Stimulated activated CD8-positive, alpha-beta memory T cell treated with anti-CD3 and anti-CD28 coated beads, Interleukin-2, amount 100 ng/mL, for 48 hours (primary cell): ENCODE measurements at regions not wholly inside any gene's neighbourhood (a gene's known extent, or its start where the extent isn't known, plus 50 kb on each side); places are given as distances from the start of the nearest gene placed in this dataset.
"Not testable (repeated sequence)": the region's sequence is repeated elsewhere in the genome, so short reads cannot be mapped to it uniquely, and the experiment has no call there.

Experiments
- DNase-seq, 2 donors: peaks; one replicate each; pipeline ENCODE4 v3.0.0-alpha.2; 2020; ENCODE audit warnings: low read depth in 2 of 2

DNA sequence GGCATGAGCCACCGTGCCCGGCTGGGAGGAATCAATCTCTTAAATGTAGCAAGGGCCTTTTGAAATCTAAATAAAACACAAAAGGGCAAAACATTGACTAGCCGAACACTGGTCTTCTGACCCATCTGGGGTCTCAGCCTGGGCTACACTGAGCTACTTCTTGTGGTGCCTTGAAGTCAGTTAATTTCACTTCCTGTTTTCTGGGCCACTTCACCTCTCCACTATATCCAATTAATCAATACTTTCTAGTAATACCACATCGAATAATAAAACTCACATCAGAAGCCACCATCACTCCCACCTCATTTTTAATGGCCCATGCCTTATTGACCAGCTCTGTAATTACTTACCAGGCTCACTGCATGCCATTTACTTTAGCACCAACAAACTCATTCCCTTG, 138.0 kb upstream of the SAMSN1 start:
- DNase-seq: no peak

DNA sequence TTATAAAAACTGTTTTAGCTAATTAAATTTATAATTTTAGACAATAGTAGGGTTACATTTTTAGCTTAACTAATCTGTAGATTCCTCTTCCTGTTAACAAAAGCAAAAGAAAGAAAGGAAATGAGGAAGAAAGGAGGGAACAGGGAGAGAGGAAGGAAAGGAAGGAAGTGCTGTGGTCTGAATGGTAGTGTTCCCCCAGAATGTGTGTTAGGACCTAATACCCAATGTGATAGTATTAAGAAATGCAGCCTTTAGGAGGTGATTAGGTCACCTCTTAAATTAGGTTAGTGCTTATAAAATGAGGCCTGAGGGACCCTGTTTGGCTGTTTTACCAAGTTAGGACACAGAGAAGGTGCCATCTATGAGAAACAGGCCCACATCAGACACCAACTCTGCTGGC, 136.9 kb upstream of the SAMSN1 start:
- DNase-seq: no peak

DNA sequence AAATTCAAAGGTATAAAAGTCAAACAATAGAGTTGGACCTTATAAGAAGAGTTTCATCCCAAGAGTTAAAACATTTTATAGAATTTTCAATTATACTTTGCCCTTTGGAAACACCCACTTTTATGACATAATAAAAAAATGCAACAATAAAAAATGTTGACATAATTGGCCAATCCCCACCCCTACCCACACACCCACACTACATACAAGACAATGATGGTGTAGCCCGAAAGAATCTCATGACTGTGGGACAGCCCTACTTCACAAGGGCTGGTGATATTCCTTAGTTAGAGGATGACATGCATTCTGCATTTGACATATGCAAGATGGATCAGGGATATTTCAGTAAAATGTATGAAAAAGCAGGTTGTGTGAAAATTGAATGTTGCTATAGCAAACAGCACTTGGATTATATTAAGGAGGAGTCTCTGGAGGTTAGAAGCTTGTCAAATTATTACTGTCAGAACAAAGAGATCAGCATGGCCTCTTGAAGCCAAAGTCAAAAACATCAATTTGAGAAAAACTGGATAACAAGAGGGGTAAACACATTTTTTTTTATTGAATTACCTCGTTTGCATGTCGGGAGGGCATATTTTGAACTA, 133.0 kb upstream of the SAMSN1 start:
- no peak for DNase-seq

DNA sequence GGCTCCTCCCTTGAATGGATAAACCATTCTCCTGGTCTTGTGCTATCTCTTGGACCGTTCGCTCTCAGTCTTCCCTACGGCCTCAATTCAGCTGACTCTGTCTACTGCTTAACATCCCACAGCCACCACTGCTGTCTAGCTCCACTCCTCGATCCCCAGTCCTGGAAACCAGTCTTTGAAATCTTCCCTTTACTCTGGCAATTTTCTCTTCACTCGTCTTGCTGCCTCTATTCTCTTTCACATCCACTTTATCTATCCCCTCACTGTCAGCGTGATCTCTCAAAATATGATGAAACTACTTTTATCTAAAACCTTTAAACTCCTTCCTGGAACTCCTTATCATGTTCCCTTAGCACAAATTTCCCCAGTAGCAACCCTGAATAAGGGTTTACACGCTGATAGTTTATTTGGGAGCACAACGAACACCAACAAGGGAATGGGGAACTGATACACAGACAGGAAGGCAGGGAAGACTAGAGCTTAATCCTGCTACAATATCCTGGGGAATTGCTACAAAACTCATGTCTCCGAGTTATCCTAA, 131.6 kb upstream of the SAMSN1 start:
- DNase-seq: no peak

DNA sequence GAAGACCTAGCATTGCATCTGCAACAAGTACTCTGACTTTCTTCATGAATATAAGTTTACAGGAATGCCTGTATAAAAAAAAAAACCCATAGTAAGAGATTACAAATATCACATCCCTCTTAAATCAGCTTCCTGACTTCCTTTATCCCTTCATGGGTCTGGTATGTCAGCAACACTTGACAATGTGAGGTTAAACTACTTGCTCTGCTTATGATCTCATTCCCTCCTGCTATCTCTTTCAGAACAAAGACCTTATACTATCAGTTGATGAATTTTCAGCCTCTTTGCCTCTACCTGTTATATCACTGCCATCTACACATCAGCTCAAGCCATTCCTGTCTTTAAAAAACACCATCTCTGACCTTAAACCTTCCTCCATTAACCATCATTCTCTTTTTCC, 130.9 kb upstream of the SAMSN1 start:
- DNase-seq: no peak

DNA sequence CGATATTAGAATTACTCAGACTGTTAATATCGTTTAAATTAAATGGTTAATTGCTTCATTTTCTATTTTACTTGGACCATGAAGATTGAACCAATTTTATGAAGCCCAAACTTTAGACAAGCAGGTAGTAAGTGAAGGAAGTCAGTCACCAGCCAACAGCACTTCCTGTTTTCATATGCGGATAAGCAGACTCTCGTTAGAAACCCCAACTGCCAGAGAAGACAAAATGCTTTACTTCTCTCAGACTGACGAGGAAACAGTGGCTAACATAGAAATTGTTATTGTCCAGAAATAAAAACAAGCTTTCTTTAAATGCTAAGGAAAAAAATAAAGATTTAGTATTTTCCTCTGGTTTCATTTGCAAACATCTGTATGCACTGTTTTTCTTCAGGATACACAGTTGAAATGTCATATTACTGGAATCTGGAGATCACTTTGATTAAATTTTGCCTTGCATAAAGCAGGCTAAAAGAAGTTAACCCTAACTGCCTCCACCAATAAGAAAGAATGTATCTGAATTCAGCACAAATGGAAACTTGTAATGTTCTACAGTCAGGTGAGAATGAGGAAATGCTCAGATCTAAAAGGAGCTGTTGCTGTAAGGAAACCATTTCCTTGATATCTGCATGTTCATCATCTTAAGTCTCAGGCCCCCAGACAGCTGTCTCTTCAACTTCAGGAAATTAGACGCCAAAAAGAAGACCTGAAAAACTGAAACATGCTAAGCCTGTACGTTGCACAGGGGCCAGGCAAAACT, 129.8 kb upstream of the SAMSN1 start:
- DNase-seq: no peak

DNA sequence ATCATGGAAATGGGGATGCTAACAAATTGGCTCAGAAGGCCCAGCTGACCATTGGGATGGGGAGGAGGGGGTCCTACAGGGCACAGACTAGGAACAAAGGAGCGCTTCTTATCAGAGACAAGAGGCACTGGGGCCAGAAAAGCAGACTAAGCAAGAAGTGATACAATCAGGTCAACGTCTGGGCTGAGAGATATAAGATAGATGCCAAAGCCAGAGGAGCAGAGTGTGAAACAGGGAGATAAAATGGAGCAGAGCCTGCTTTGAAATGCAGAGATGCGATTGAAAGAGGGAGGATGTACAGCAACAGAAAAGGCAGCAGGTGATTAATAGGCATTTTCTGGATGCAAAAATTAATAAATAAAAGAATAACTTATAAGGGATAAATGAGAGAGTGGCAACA, 127.5 kb upstream of the SAMSN1 start:
- DNase-seq: no peak

DNA sequence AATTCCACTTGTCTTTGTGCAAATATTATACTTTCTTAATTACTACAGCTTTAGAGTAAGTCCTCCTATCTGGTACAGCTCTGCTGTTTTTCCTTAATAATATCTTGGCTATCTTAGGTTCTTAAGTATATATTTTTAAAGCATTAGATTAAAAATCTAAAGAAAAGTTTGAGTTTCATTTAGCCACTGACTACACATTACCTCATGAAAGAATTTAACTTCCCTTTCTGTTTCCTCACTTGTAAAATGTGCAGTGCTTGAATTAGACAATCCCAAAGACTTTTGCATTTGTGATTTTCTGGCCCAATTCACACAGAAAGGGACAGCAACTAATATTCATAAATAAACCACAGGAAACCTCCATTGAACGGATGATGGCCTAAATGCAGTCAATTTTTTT, 126.4 kb upstream of the SAMSN1 start:
- no peak for DNase-seq

DNA sequence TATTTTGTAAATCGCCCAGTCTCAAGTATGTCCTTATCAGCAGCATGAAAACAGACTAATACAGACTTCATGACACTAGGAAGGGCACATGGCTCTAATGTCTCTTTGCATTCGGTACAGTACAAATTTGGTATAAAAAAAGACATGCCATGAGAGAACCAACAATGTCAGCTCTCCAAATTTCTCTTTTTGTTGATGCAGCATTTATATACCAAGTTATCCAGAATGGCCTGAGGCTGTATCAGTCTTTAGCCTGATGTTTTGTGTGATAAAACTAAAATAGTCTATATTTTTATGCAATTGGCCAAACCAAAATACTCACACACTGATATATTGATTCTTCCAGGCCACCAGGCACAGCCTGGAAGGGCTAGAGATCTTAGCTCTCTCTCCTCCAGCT, 124.3 kb upstream of the SAMSN1 start:
- no peak for DNase-seq

DNA sequence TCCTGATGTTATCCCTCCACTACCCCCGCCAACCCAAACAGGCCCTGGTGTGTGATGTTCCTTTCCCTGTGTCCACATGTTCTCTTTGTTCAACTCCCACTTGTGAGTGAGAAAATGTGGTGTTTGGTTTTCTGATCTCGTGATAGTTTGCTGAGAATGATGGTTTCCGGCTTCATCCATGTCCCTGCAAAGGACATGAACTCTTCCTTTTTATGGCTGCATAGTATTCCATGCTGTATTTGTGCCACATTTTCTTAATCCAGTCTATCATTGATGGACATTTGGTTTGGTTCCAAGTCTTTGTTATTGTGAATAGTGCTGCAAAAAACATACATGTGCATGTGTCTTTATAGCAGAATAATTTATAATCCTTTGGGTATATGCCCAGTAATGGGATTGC, 123.0 kb upstream of the SAMSN1 start:
- not testable (repeated sequence) for DNase-seq

DNA sequence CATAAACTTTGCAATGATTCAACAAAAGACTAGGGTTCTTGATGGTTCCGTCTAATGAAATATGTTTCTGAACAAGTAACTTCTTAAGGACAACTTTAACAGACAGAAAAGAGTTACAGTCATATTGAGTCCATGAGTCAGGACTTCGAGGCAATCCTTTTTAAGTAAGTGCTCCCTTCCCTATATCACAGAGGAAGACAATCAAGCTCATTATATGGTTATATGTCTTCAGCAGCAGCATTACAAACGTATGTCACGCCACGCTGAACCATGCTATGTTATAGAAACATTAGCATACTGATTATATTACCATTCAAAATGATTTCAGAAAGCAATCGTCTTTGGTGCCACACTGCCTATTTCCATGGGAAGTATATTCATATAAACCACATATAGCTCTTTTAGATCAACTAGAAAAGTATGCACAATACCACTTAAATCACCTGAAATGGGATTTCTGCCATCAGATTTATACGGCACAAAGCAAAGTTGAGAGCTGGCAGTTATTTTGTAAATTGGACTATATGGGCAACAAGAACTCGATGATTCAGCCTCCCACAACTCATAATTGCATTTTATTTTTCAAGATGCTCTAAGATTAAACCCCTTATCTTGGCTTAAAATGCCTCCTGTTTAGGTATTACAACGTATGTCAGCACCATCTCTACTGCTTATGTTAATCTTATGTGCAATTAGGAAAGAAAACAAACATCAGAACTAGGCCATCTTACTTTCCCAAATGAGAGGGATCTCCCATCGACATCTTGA, 111.3 kb upstream of the SAMSN1 start:
- no peak for DNase-seq

DNA sequence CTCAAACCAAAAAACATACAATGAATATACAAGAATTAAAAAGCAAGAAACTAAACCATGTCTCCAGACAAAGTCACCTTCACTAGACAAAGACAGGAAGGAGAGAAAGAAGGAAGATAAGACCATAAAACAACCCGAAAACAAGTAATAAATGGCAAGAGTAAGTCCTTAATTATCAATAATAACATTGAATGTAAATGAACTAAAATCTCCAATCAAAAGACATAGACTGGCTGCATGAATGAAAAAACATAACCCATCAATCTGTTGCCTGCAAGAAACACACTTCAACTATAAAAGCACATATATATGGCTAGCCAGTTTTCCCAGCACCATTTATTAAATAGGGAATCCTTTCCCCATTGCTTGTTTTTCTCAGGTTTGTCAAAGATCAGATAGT, 100.8 kb upstream of the SAMSN1 start:
- no peak for DNase-seq

DNA sequence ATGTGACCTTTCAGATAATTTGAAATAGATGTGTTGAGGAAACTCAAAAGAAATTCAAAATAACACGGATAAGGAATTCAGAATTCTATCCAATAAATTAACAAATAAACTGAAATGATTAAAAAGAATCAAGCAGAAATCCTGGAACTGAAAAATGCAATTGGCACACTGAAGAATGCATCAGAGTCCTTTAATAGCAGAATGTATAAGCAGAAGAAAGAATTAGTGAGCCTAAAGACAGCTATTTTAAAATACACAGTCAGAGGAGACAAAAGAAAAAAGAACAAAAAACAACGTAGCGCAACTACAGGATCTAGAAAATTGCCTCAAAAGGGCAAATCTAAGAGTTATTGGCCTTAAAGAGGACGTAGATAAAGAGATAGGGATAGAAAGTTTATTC, 99.6 kb upstream of the SAMSN1 start:
- no peak for DNase-seq

DNA sequence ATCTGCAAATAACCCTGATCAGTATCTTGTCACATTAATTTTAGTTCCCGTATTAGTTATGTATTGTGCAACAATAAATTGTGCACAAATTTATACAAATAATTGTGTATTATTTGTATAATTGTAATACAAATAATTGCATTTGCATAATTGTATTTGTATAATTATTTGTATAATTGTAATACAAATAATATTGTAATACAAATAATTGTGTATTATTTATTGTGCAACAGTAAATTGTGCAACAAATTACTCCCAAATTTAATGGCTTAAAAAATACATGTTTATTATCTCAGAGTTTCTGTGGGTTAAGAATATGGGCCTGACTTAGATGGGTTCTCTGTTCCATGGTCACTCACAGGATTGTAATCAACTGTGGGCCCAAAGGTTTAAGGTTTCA, 86.2 kb upstream of the SAMSN1 start:
- DNase-seq: no peak

DNA sequence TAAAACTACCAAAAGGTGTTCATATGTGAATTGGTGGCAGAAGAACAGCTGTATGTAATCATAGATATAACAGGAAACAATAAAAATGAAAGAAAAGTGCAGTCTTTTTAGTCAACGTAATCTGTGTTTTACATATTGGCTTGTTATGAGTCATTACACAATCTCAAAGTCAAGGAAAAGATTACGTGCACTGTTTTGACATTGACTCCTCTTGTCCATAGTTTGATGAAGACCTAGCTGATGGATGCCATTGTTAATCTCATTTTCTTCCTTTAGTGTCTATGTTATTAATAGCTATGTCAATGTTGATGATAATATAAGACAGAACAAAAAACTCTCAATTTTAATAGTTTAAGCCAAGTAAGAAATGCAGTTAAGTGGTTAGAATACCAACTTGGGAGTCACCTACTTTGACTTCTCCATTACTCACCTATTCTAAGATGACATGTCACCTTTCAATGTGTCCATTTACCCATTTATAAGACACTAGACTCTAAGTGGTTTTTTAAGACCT, 84.5 kb upstream of the SAMSN1 start:
- no peak for DNase-seq

DNA sequence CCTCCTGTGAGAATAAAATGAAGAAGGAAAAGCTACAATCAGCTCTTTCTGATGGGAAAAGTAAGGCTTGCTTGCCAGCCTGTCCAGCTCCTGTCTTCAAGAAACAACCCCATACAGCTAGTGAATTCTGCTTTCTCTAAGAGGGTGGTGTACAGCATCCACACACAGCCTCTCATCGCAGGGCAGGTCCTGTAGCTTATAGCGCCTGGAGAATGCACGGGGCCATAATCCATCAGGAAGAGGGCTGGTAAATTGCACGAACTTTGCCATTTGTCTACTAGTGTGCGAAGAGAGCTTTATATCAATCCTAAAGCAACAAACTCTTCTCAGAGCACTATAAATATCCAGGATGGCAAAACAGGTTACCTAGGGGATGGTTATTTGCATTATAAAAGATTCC, 83.3 kb upstream of the SAMSN1 start:
- no peak for DNase-seq

DNA sequence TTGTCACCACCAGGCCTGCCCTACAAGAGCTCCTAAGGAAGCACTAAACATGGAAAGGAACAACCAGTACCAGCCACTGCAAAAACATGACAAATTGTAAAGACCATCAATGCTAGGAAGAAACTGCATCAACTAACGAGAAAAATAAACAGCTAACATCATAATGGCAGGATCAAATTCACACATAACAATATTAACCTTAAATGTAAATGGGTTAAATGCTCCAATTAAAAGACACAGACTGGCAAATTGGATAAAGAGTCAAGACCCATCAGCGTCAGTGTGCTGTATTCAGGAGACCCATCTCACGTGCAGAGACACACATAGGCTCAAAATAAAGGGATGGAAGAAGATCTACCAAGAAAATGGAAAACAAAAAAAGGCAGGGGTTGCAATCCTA, 77.0 kb upstream of the SAMSN1 start:
- not testable (repeated sequence) for DNase-seq

DNA sequence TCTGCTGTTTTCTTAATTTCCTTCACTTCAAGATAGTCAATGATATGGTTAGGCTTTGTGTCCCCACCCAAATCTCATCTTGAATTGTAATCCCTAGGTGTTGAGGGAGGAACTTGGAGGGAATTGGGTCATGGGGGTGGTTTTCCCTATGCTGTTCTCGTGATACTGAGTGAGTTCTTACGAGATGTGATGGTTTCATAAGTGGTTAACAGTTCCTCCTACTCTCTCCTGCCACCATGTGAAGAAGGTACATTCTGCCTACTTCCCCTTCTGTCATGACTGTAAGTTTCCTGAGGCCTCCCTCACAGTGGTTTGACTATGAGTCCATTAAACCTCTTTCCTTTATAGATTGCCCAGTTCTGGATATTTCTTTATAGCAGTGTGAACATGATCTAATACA, 74.0 kb upstream of the SAMSN1 start:
- DNase-seq: no peak

DNA sequence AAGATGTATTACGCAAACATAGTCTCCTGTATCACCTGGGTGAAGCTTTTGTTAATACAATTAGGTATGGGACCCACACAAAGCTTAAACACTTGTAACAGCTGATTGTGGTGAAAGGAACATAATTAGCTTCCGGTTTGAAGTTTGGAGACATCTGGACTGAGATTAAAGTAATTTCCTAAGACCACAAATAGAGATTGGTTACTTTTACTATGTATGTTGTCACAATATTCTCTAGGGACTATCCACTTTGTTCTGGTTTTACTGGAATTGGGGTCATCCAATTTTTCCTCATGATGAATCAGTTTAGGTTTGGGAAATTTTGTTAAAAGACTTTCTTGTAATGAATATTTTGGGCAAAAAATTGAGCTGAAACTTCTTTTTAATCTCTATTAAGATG, 71.8 kb upstream of the SAMSN1 start:
- DNase-seq: no peak

DNA sequence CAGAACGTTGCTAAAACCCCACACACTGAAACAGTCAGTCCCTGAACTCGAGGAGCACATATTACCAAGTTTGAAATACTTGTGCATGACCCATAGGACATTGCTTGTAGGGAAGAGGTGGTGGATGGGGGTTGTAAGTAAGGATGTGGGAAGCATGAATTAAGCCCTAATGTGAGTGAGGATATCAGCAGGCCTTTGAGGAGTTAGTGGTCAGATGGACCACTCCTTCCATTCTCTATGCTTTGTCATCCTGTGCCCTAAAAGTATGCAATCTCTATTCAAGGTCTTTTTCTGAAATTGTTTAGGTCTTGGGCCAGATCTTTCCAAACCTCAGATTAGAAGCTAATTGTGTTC, 70.9 kb upstream of the SAMSN1 start:
- no peak for DNase-seq

DNA sequence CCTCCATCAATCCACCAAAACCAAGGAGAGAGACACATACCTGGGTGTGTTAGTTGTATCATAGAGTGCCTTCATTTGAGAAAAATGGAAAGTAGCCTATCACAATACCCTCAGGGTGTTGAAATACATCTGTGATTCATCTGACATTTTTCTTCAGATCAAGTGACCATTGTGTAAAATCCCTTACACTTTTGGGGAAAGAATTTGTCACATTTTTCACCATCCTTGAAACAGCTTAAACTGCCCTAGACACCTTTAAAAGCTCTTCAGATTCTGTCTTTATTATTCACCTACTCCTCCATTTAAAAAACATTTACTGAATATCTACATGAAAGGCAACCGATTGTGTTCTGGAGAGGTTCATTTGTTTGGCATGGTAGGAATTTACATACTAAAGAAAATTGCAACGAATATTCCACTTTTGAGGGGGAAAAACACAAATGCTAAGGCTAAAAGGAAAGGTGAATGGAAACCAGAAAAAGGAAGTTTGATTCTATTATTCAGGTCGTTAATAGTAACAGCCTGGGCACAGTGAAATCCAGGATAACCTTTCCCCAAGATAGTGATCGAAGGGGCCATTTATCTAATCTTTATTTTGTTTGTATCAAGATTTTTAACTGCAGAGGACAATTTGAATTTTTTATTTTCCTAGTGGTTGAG, 70.4 kb upstream of the SAMSN1 start:
- no peak for DNase-seq

DNA sequence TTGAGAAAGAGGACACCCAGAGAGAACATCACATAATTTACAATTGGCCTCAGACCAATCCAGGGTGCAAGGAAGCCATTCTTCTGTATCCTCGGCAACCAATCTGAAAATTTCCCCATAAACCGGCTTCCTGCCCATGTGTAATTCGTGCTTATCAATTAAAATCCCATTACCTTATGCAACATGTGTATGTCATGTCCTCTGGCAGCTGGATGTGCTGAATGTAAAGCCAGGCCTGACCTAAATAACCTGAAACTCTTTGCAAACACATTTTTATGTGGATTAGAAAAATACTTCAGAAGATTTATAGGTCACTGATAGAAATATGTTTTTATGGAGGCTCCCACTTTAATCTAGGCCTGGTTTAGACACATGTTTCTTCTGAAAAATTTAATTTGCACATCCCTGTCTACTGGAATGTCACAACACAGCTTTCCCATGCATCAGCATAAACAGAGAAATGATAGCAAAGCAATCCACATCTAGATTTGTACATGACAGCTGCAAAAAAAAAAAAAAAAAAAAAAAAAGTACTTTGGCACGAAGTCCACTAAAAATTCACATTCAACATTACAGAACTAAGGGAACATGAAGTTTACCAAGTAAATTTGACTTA, 69.4 kb upstream of the SAMSN1 start:
- DNase-seq: no peak
